22Rv1 (cell line): ENCODE measurements at regions not wholly inside any gene's neighbourhood (a gene's known extent, or its start where the extent isn't known, plus 50 kb on each side); places are given as distances from the start of the nearest gene placed in this dataset.

ENCODE experiments used
- CTCF ChIP-seq: fragments of 450-650 bp; IDR thresholded peaks from 2 replicates; pipeline ENCODE4 v1.5.1; 2017; ENCODE audit warnings: mild to moderate bottlenecking
- ZFX ChIP-seq: fragments of 450-650 bp; IDR thresholded peaks from 2 replicates; pipeline ENCODE4 v1.6.1; 2017; ENCODE audit warnings: antibody characterized with exemption, borderline replicate concordance

- no peak for TF ChIP-seq CTCF
- TF ChIP-seq ZFX = no peak
These were observed 71.4 kb upstream of the TTC29 start for GRCh38 chr4:147017081-147017480.
